ENCODE measurements at regions not wholly inside any gene's neighbourhood (a gene's known extent, or its start where the extent isn't known, plus 50 kb on each side); places are given as distances from the start of the nearest gene placed in this dataset.

DNA sequence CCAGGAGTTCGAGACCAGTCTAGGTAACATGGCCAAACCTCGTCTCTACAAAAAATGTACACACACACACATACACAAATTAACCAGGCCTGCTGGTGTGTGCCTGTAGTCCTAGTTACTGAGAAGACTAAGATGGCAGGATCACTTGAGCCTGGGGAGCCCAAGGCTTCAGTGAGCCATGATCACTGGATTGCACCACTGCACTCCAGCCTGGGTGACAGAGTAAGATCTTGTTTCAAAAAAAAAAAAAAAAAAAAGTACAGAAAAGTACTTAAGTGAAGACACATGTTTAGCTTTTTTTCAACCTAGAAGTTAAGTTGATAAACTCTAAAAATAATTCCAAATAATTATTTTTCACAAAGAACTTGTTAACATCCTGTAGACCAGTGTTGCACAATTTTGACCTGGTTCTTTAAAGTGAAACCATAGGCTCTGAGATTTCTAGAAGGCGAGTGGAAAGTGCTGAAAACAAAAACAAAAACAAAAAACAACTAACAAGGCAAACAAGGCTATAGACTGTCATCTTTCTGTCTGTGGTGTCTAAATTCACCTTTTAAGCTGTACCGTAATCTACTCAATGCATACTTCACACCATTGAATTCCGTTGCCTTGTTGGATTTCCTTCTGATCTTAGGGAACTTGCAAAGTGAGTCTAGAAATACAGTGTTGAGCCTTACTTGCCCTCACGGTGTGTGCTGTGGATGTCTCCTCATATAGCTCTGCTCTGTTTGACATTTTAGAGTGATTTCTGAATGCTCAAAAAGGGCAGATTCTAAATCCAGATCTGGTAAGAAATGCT lies 63.5 kb downstream of the CHST2 start:
- TF ChIP-seq EZH2 (IDR thresholded peaks at IDR 0.05; ENCODE audit: borderline replicate concordance, low read depth, low read length, severe bottlenecking) (no peak), CTCF (IDR thresholded peaks at IDR 0.05; ENCODE audit: borderline replicate concordance, extremely low read depth, low read length, poor library complexity, severe bottlenecking) (no peak)
